Nephron progenitor cell (in vitro differentiated cells): ENCODE measurements at regions not wholly inside any gene's neighbourhood (a gene's known extent, or its start where the extent isn't known, plus 50 kb on each side); places are given as distances from the start of the nearest gene placed in this dataset.

ENCODE experiments used
- DNase-seq: peaks from one replicate; pipeline ENCODE4 v3.0.0; 2021
- H3K27ac Mint-ChIP-seq: 2 replicates; pipeline ENCODE4 v1.8.0; 2021; ENCODE audit warnings: mild to moderate bottlenecking, moderate library complexity, mixed read lengths
- H3K27me3 Mint-ChIP-seq: 2 replicates; pipeline ENCODE4 v1.8.0; 2021; ENCODE audit warnings: mild to moderate bottlenecking, low read depth, mixed read lengths; ENCODE audit not compliant: poor library complexity
- H3K36me3 Mint-ChIP-seq: 2 replicates; pipeline ENCODE4 v1.8.0; 2021; ENCODE audit warnings: low read depth, mixed read lengths
- H3K4me1 Mint-ChIP-seq: 2 replicates; pipeline ENCODE4 v1.8.0; 2021; ENCODE audit warnings: mixed read lengths
- H3K4me3 Mint-ChIP-seq: 2 replicates; pipeline ENCODE4 v1.8.0; 2021; ENCODE audit warnings: mild to moderate bottlenecking, moderate library complexity, mixed read lengths
- H3K9me3 Mint-ChIP-seq: 2 replicates; pipeline ENCODE4 v1.8.0; 2021; ENCODE audit warnings: mild to moderate bottlenecking, moderate library complexity, mixed read lengths
- CTCF ChIP-seq: fragments of 200-600 bp; sonication (generic); IDR thresholded peaks from 2 replicates; pipeline ENCODE4 v1.5.0; 2021; ENCODE audit warnings: antibody characterized with exemption

- no peak for TF ChIP-seq CTCF
These were observed 177.8 kb downstream of the GIPC2 start for GRCh38 chr1:78223417-78224215.

GRCh38 chr1:78224246-78224785 lies 178.6 kb downstream of the GIPC2 start:
- TF ChIP-seq CTCF: no peak
- peaks cover 17% of the 10 kb centered on the region for H3K9me3 Mint-ChIP-seq
- H3K4me1 Mint-ChIP-seq: no peaks in the 10 kb centered on the region
- DNase-seq: no peak
- H3K4me3 Mint-ChIP-seq: no peak overlapping the region
- H3K27me3 Mint-ChIP-seq: peaks cover 15% of the 10 kb centered on the region
- no peaks in the 10 kb centered on the region for H3K36me3 Mint-ChIP-seq
- H3K27ac Mint-ChIP-seq: no peak overlapping the region

More at GRCh38 chr1:78223417-78224215, 177.8 kb downstream of the GIPC2 start:
- no peak for DNase-seq
- Mint-ChIP-seq H3K4me3 (no peak overlapping the region), H3K27ac (no peak overlapping the region), H3K27me3 (peaks cover 15% of the 10 kb centered on the region), H3K9me3 (peaks cover 22% of the 10 kb centered on the region), H3K36me3 (no peaks in the 10 kb centered on the region), H3K4me1 (no peaks in the 10 kb centered on the region)

- Mint-ChIP-seq H3K36me3 (no peaks in the 10 kb centered on the region), H3K9me3 (peaks cover 14% of the 10 kb centered on the region), H3K27me3 (peaks cover 15% of the 10 kb centered on the region), H3K27ac (no peak overlapping the region), H3K4me1 (no peaks in the 10 kb centered on the region), H3K4me3 (no peak overlapping the region)
- TF ChIP-seq CTCF: no peak
- no peak for DNase-seq
These were observed 179.2 kb downstream of the GIPC2 start for GRCh38 chr1:78224861-78225552.

GRCh38 chr1:78226784-78227183 lies 181.0 kb downstream of the GIPC2 start:
- Mint-ChIP-seq H3K36me3 (no peaks in the 10 kb centered on the region), H3K27ac (no peak overlapping the region), H3K4me1 (no peaks in the 10 kb centered on the region), H3K9me3 (peaks cover 7% of the 10 kb centered on the region), H3K27me3 (peaks cover 11% of the 10 kb centered on the region), H3K4me3 (no peak overlapping the region)
- no peak for DNase-seq
- TF ChIP-seq CTCF: no peak

GRCh38 chr1:78227705-78228635 lies 182.2 kb downstream of the GIPC2 start:
- H3K9me3 Mint-ChIP-seq: peaks cover 7% of the 10 kb centered on the region
- no peak overlapping the region for H3K27ac Mint-ChIP-seq
- H3K4me3 Mint-ChIP-seq: no peak overlapping the region
- no peak for TF ChIP-seq CTCF
- H3K36me3 Mint-ChIP-seq: no peaks in the 10 kb centered on the region
- peaks cover 19% of the 10 kb centered on the region for H3K27me3 Mint-ChIP-seq
- no peaks in the 10 kb centered on the region for H3K4me1 Mint-ChIP-seq
- no peak for DNase-seq
